ENCODE measurements at regions not wholly inside any gene's neighbourhood (a gene's known extent, or its start where the extent isn't known, plus 50 kb on each side); places are given as distances from the start of the nearest gene placed in this dataset.

- intact Hi-C loops (cut with DNase I), result no loop called here
- TF ChIP-seq CTCF (IDR thresholded peaks at IDR 0.05) (no peak), EP300 (IDR thresholded peaks at IDR 0.05) (no peak), POLR2A (IDR thresholded peaks at IDR 0.05) (no peak)
- WGBS, 3 donors, result 93 to 94% (median 94%) methylated on average over 8 of the region's 8 CpGs
- H3K4me3 ChIP-seq, result no peak overlapping the region
- H3K36me3 ChIP-seq, result no peaks in the 10 kb centered on the region
- no peak overlapping the region for H3K27ac ChIP-seq
- no peak for DNase-seq
- H3K4me1 ChIP-seq (ENCODE audit: insufficient read depth), result peaks cover 4% of the 10 kb centered on the region
- H3K27me3 ChIP-seq, result no peaks in the 10 kb centered on the region
- H3K9me3 ChIP-seq, result no peaks in the 10 kb centered on the region
Measured at GRCh38 chr22:27156821-27157489, 499.6 kb downstream of the MIAT start.

DNA sequence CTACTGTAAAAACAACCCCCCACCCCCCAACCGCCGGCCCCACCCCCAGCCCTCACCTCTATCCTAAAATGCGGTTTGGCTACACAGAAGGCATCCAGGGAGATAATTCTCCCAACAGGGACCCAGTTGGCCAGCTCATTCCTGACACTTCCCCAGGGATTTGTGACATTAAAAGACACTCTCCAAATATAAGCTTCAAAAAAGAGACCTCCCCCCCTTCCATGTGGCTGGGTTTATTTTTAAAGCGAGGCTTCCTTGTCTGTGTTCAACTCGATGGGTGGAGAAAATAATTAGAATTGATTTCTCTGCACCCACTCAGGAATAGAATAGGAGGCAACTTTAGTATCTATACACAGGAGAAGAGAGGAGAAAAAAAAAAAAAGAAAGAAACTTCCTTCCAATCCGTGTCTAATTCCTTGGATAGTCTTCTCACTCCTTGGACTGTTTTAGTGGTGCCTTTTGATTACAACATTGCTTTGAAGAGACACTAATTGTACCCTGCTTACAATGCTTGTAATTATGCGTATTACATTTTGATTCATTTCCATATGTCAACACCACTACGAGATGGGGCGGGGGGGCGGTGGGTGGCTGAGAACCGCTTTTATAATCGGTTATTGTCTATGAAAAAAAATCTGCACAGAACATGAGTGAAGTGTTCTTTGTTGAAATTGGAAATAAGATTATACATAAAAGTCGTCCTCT is 500.4 kb downstream of the MIAT start:
- no peaks in the 10 kb centered on the region for H3K36me3 ChIP-seq
- TF ChIP-seq EP300 (IDR thresholded peaks at IDR 0.05) (no peak), CTCF (IDR thresholded peaks at IDR 0.05) (no peak), POLR2A (IDR thresholded peaks at IDR 0.05) (no peak)
- peaks cover 4% of the 10 kb centered on the region for H3K4me1 ChIP-seq (ENCODE audit: insufficient read depth)
- no peak overlapping the region for H3K27ac ChIP-seq
- 53 to 63% (median 58%) methylated on average over 13 of the region's 13 CpGs for WGBS, 3 donors
- DNase-seq, result no peak
- intact Hi-C loops (cut with DNase I), result no loop called here
- H3K9me3 ChIP-seq, result no peaks in the 10 kb centered on the region
- no peak overlapping the region for H3K4me3 ChIP-seq
- no peaks in the 10 kb centered on the region for H3K27me3 ChIP-seq

DNA sequence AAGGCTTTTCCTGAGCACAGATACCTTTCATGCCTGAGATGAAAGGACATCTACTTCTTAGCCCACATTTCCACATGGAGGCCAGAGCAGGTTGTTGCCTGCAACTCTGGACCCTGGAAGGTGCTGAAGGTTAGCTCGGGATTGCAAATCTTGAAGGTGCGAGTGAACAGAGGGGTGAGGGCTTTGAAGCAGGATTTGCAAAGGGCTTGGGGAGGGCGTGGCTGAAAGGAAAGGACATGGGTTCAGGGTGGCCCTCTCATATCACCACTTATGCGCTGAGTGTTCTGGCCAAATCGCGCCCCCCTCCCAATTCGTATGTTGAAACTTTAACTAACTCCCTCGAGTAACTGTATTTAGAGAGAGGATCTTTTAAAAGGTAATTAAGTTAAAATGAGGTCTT is 501.6 kb downstream of the MIAT start:
- intact Hi-C loops (cut with DNase I), result no loop called here
- Histone ChIP-seq H3K4me3 (no peak overlapping the region), H3K4me1 (ENCODE audit: insufficient read depth) (peaks cover 4% of the 10 kb centered on the region), H3K9me3 (no peaks in the 10 kb centered on the region), H3K36me3 (no peaks in the 10 kb centered on the region), H3K27ac (no peak overlapping the region), H3K27me3 (no peaks in the 10 kb centered on the region)
- TF ChIP-seq POLR2A (IDR thresholded peaks at IDR 0.05), result no peak
- TF ChIP-seq CTCF (IDR thresholded peaks at IDR 0.05), result no peak
- TF ChIP-seq EP300 (IDR thresholded peaks at IDR 0.05), result no peak
- no peak for DNase-seq
- 90 to 95% (median 92%) methylated on average over 8 of the region's 8 CpGs for WGBS, 3 donors

DNA sequence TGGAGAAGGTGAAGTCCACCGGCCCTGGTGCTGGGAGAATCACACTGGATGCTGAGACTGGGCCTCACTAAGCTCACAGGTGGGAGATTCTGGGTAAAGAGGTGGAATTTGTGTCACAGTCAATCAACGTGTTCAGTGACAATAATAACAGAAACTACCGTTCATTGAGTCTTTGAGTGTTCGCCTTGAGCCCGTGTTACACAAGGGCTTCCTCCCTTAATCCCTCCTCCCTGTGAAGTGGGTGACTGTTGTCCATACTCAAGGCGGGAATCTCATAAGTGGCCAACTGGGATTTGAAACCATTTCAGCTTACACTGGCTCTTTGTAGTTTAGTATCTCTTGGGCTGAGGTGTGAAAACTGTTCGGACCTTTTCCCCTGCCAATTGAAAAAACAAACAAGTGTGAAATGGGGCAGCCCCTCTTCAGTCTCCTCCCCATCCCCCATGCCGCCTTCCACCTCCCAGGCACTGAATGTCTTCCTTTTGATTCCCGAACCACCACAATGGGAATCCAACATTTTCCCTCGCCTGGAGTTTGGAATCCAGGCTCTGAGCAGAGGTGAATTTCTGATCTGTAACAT is 502.4 kb downstream of the MIAT start:
- no peak overlapping the region for H3K4me3 ChIP-seq
- H3K9me3 ChIP-seq, result no peaks in the 10 kb centered on the region
- no peaks in the 10 kb centered on the region for H3K27me3 ChIP-seq
- intact Hi-C loops (cut with DNase I), result no loop called here
- 92 to 96% (median 94%) methylated on average over 10 of the region's 10 CpGs for WGBS, 3 donors
- H3K4me1 ChIP-seq (ENCODE audit: insufficient read depth), result peaks cover 2% of the 10 kb centered on the region
- DNase-seq, result no peak
- H3K27ac ChIP-seq, result no peak overlapping the region
- TF ChIP-seq POLR2A (IDR thresholded peaks at IDR 0.05) (no peak), EP300 (IDR thresholded peaks at IDR 0.05) (no peak), CTCF (IDR thresholded peaks at IDR 0.05) (no peak)
- H3K36me3 ChIP-seq, result no peaks in the 10 kb centered on the region
